SU-DHL-6 (cell line): ENCODE measurements at regions not wholly inside any gene's neighbourhood (a gene's known extent, or its start where the extent isn't known, plus 50 kb on each side); places are given as distances from the start of the nearest gene placed in this dataset.

ENCODE experiments used
- H2AFZ ChIP-seq: fragments of 200-600 bp; sonication (generic); 2 replicates; pipeline ENCODE4 v1.6.1; 2014; ENCODE audit warnings: low read depth, mild to moderate bottlenecking, moderate library complexity, mixed read lengths, antibody characterized with exemption, low read length; ENCODE audit not compliant: severe bottlenecking
- H3F3A ChIP-seq: fragments of 200-600 bp; shearing (Covaris generic); 2 replicates; pipeline ENCODE4 v1.6.0; 2016; ENCODE audit warnings: antibody characterized with exemption, mild to moderate bottlenecking; ENCODE audit not compliant: insufficient read depth
- H3K27ac ChIP-seq: fragments of 200-600 bp; sonication (generic); 2 replicates; pipeline ENCODE4 v1.5.1; 2016; ENCODE audit warnings: low read depth, mild to moderate bottlenecking, low read length, moderate library complexity, mixed read lengths
- H3K27me3 ChIP-seq: fragments of 200-600 bp; sonication (generic), shearing (Covaris generic); 2 replicates; pipeline ENCODE4 v1.6.0; 2014; ENCODE audit warnings: mild to moderate bottlenecking, low read length
- H3K36me3 ChIP-seq: fragments of 200-600 bp; sonication (generic); 2 replicates; pipeline ENCODE4 v1.6.1; 2014; ENCODE audit warnings: mild to moderate bottlenecking, low read length, mixed read lengths
- H3K4me2 ChIP-seq: fragments of 300-600, 200-600 bp; shearing (Covaris generic), sonication (generic); 2 replicates; pipeline ENCODE4 v1.6.0; 2014; ENCODE audit warnings: low read length, low read depth, mild to moderate bottlenecking; ENCODE audit not compliant: poor library complexity, severe bottlenecking
- H3K4me3 ChIP-seq: fragments of 200-600 bp; sonication (generic); 2 replicates; pipeline ENCODE4 v1.5.1; 2014; ENCODE audit warnings: antibody characterized with exemption, low read length, mild to moderate bottlenecking, mixed read lengths; ENCODE audit not compliant: insufficient read depth, poor library complexity, severe bottlenecking
- H3K79me2 ChIP-seq: fragments of 200-600 bp; sonication (generic); 2 replicates; pipeline ENCODE4 v1.6.1; 2014; ENCODE audit warnings: mild to moderate bottlenecking, low read length, moderate library complexity; ENCODE audit not compliant: insufficient read depth
- H3K9ac ChIP-seq: fragments of 200-600 bp; sonication (generic); 2 replicates; pipeline ENCODE4 v1.7.0; 2014; ENCODE audit warnings: mild to moderate bottlenecking, low read length
- H3K9me2 ChIP-seq: fragments of 200-600 bp; sonication (generic); replicated peaks from 2 replicates; pipeline ENCODE4 v1.6.1; 2014; ENCODE audit warnings: low read length; ENCODE audit not compliant: insufficient read depth
- H3K9me3 ChIP-seq: fragments of 200-600 bp; sonication (generic); 2 replicates; pipeline ENCODE4 v1.6.1; 2014; ENCODE audit warnings: low read length, mixed read lengths; ENCODE audit not compliant: insufficient read depth
- H4K20me1 ChIP-seq: fragments of 200-600 bp; sonication (generic); 2 replicates; pipeline ENCODE4 v1.6.1; 2014; ENCODE audit warnings: low read depth, mild to moderate bottlenecking, antibody characterized with exemption, low read length, moderate library complexity, mixed read lengths
- CTCF ChIP-seq: fragments of 200-600 bp; sonication (generic); IDR thresholded peaks from one replicate; pipeline ENCODE4 v1.5.1; 2017; ENCODE audit warnings: antibody characterized with exemption, mild to moderate bottlenecking, low read length, moderate library complexity; ENCODE audit not compliant: insufficient read depth, poor library complexity, severe bottlenecking
- EZH2phosphoT487 ChIP-seq: fragments of 200-600 bp; sonication (generic), shearing (Covaris generic); conservative IDR thresholded peaks from 2 replicates; pipeline ENCODE4 v1.6.1; 2018; ENCODE audit warnings: mild to moderate bottlenecking, antibody characterized with exemption, low read length, moderate library complexity, mixed read lengths

GRCh38 chr12:30866256-30866655, 60.3 kb upstream of the TSPAN11 start:
- Histone ChIP-seq H3K36me3 (no peaks in the 10 kb centered on the region), H3K9me2 (no peaks in the 10 kb centered on the region), H2AFZ (no peak overlapping the region), H3K4me3 (no peak overlapping the region), H3K79me2 (no peaks in the 10 kb centered on the region), H3K4me2 (no peak overlapping the region), H3K9ac (no peak overlapping the region), H3K27ac (no peak overlapping the region), H3F3A (no peaks in the 10 kb centered on the region), H3K9me3 (peaks cover 8% of the 10 kb centered on the region; the same call in 1 of the 2 replicates), H4K20me1 (no peaks in the 10 kb centered on the region), H3K27me3 (no peaks in the 10 kb centered on the region)
- TF ChIP-seq CTCF (no peak), EZH2phosphoT487 (no peak)

GRCh38 chr12:30863839-30864238, 62.7 kb upstream of the TSPAN11 start:
- H3K9me2 ChIP-seq, result no peaks in the 10 kb centered on the region
- no peak overlapping the region for H3K27ac ChIP-seq
- H4K20me1 ChIP-seq, result no peaks in the 10 kb centered on the region
- no peak overlapping the region for H3K4me2 ChIP-seq
- no peak for TF ChIP-seq CTCF
- no peak for TF ChIP-seq EZH2phosphoT487
- H3K9me3 ChIP-seq, result peaks cover 8% of the 10 kb centered on the region; the same call in 1 of the 2 replicates
- H3K27me3 ChIP-seq, result no peaks in the 10 kb centered on the region
- no peaks in the 10 kb centered on the region for H3K79me2 ChIP-seq
- no peak overlapping the region for H2AFZ ChIP-seq
- H3K4me3 ChIP-seq, result no peak overlapping the region
- no peaks in the 10 kb centered on the region for H3K36me3 ChIP-seq
- H3K9ac ChIP-seq, result no peak overlapping the region
- no peaks in the 10 kb centered on the region for H3F3A ChIP-seq

GRCh38 chr12:30862486-30862885, 64.1 kb upstream of the TSPAN11 start:
- Histone ChIP-seq H3K9me2 (no peaks in the 10 kb centered on the region), H3K9ac (no peak overlapping the region), H3K9me3 (peaks cover 8% of the 10 kb centered on the region; the same call in 1 of the 2 replicates), H3F3A (no peaks in the 10 kb centered on the region), H3K4me2 (no peak overlapping the region), H2AFZ (no peak overlapping the region), H3K4me3 (no peak overlapping the region), H4K20me1 (no peaks in the 10 kb centered on the region), H3K27me3 (no peaks in the 10 kb centered on the region), H3K36me3 (no peaks in the 10 kb centered on the region), H3K27ac (no peak overlapping the region), H3K79me2 (no peaks in the 10 kb centered on the region)
- TF ChIP-seq CTCF (no peak), EZH2phosphoT487 (no peak)
